ENCODE measurements at regions not wholly inside any gene's neighbourhood (a gene's known extent, or its start where the extent isn't known, plus 50 kb on each side); places are given as distances from the start of the nearest gene placed in this dataset.

GRCh38 chr2:107308835-107309234 lies 422.9 kb upstream of the ST6GAL2 start:
- TF ChIP-seq SIN3A (IDR thresholded peaks at IDR 0.05; ENCODE audit: borderline replicate concordance, insufficient read depth, low read length): no peak
- no peak for TF ChIP-seq FOXP2 (optimal IDR thresholded peaks at IDR 0.05; ENCODE audit: borderline replicate concordance, extremely low read depth, extremely low read length, insufficient read depth)
- TF ChIP-seq TAF1 (IDR thresholded peaks at IDR 0.05; ENCODE audit: borderline replicate concordance, insufficient read depth, low read length): no peak
- TF ChIP-seq REST (IDR thresholded peaks at IDR 0.05; ENCODE audit: insufficient read depth in 1 of 2, low read depth in 2 of 2, low read length in 2 of 2): no peak
- no peak for TF ChIP-seq POLR2AphosphoS5 (IDR thresholded peaks at IDR 0.05; ENCODE audit: low read depth, low read length)

- no peak for TF ChIP-seq FOXP2 (optimal IDR thresholded peaks at IDR 0.05; ENCODE audit: borderline replicate concordance, extremely low read depth, extremely low read length, insufficient read depth)
- no peak for TF ChIP-seq POLR2AphosphoS5 (IDR thresholded peaks at IDR 0.05; ENCODE audit: low read depth, low read length)
- no peak for TF ChIP-seq TAF1 (IDR thresholded peaks at IDR 0.05; ENCODE audit: borderline replicate concordance, insufficient read depth, low read length)
- TF ChIP-seq REST (IDR thresholded peaks at IDR 0.05; ENCODE audit: insufficient read depth in 1 of 2, low read depth in 2 of 2, low read length in 2 of 2): no peak
- no peak for TF ChIP-seq SIN3A (IDR thresholded peaks at IDR 0.05; ENCODE audit: borderline replicate concordance, insufficient read depth, low read length)
Measured at GRCh38 chr2:107312240-107312639, 426.3 kb upstream of the ST6GAL2 start.

- TF ChIP-seq TAF1 (IDR thresholded peaks at IDR 0.05; ENCODE audit: borderline replicate concordance, insufficient read depth, low read length): no peak
- TF ChIP-seq SIN3A (IDR thresholded peaks at IDR 0.05; ENCODE audit: borderline replicate concordance, insufficient read depth, low read length): no peak
- no peak for TF ChIP-seq FOXP2 (optimal IDR thresholded peaks at IDR 0.05; ENCODE audit: borderline replicate concordance, extremely low read depth, extremely low read length, insufficient read depth)
- TF ChIP-seq REST (IDR thresholded peaks at IDR 0.05; ENCODE audit: insufficient read depth in 1 of 2, low read depth in 2 of 2, low read length in 2 of 2): no peak
- no peak for TF ChIP-seq POLR2AphosphoS5 (IDR thresholded peaks at IDR 0.05; ENCODE audit: low read depth, low read length)
Measured at GRCh38 chr2:107313316-107313715, 427.3 kb upstream of the ST6GAL2 start.

GRCh38 chr2:107320881-107321280 lies 434.9 kb upstream of the ST6GAL2 start:
- no peak for TF ChIP-seq REST (IDR thresholded peaks at IDR 0.05; ENCODE audit: insufficient read depth in 1 of 2, low read depth in 2 of 2, low read length in 2 of 2)
- no peak for TF ChIP-seq FOXP2 (optimal IDR thresholded peaks at IDR 0.05; ENCODE audit: borderline replicate concordance, extremely low read depth, extremely low read length, insufficient read depth)
- TF ChIP-seq POLR2AphosphoS5 (IDR thresholded peaks at IDR 0.05; ENCODE audit: low read depth, low read length): no peak
- no peak for TF ChIP-seq SIN3A (IDR thresholded peaks at IDR 0.05; ENCODE audit: borderline replicate concordance, insufficient read depth, low read length)
- TF ChIP-seq TAF1 (IDR thresholded peaks at IDR 0.05; ENCODE audit: borderline replicate concordance, insufficient read depth, low read length): no peak

GRCh38 chr2:107322416-107322815 lies 436.4 kb upstream of the ST6GAL2 start:
- no peak for TF ChIP-seq TAF1 (IDR thresholded peaks at IDR 0.05; ENCODE audit: borderline replicate concordance, insufficient read depth, low read length)
- no peak for TF ChIP-seq FOXP2 (optimal IDR thresholded peaks at IDR 0.05; ENCODE audit: borderline replicate concordance, extremely low read depth, extremely low read length, insufficient read depth)
- TF ChIP-seq SIN3A (IDR thresholded peaks at IDR 0.05; ENCODE audit: borderline replicate concordance, insufficient read depth, low read length): no peak
- TF ChIP-seq REST (IDR thresholded peaks at IDR 0.05; ENCODE audit: insufficient read depth in 1 of 2, low read depth in 2 of 2, low read length in 2 of 2): no peak
- no peak for TF ChIP-seq POLR2AphosphoS5 (IDR thresholded peaks at IDR 0.05; ENCODE audit: low read depth, low read length)
